VCaP (cell line): ENCODE measurements at regions not wholly inside any gene's neighbourhood (a gene's known extent, or its start where the extent isn't known, plus 50 kb on each side); places are given as distances from the start of the nearest gene placed in this dataset.

Source experiments
- H3K27ac ChIP-seq: fragments of 450-650 bp; 2 replicates; pipeline ENCODE4 v1.5.1; 2017
- TF ChIP-seq, protein P1 (sequence below): fragments of 450-650 bp; conservative IDR thresholded peaks from 2 replicates; pipeline ENCODE4 v1.5.1; 2017; ENCODE audit warnings: mild to moderate bottlenecking, moderate library complexity

DNA sequence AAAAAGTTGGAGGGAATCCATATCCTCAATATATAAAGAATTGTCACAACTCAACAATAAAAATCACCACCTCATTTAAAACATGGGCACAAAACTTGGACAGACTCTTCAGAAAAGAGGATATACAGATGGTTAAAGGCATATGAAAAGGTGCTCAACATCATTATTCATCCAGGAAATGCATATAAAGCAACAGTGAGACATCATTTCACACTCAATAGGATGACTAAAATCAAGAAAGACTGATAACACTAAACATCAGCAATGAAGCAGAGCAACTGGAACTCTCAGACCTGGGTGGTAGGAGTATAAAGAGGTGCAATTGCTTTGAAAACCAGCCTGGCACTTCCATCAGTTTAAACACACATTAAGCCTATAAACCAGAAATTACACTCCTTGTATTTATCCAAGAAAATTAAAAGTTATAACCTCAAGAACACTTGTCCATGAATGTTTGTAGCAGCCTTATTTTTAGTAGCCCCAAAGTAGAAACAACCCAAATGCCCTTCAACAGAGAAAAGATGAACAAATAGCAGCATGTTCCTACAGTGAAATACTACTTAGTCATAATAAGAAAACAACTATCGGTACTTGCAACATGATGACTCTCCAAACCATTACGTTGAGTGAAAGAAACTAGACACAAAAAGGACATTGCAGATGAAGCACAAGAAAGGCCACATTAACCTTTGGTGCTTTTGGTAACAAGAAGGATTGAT lies 79.1 kb upstream of the TANC1 start:
- TF ChIP-seq, protein P1, sequence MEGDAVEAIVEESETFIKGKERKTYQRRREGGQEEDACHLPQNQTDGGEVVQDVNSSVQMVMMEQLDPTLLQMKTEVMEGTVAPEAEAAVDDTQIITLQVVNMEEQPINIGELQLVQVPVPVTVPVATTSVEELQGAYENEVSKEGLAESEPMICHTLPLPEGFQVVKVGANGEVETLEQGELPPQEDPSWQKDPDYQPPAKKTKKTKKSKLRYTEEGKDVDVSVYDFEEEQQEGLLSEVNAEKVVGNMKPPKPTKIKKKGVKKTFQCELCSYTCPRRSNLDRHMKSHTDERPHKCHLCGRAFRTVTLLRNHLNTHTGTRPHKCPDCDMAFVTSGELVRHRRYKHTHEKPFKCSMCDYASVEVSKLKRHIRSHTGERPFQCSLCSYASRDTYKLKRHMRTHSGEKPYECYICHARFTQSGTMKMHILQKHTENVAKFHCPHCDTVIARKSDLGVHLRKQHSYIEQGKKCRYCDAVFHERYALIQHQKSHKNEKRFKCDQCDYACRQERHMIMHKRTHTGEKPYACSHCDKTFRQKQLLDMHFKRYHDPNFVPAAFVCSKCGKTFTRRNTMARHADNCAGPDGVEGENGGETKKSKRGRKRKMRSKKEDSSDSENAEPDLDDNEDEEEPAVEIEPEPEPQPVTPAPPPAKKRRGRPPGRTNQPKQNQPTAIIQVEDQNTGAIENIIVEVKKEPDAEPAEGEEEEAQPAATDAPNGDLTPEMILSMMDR: no peak
- H3K27ac ChIP-seq: no peak overlapping the region

DNA sequence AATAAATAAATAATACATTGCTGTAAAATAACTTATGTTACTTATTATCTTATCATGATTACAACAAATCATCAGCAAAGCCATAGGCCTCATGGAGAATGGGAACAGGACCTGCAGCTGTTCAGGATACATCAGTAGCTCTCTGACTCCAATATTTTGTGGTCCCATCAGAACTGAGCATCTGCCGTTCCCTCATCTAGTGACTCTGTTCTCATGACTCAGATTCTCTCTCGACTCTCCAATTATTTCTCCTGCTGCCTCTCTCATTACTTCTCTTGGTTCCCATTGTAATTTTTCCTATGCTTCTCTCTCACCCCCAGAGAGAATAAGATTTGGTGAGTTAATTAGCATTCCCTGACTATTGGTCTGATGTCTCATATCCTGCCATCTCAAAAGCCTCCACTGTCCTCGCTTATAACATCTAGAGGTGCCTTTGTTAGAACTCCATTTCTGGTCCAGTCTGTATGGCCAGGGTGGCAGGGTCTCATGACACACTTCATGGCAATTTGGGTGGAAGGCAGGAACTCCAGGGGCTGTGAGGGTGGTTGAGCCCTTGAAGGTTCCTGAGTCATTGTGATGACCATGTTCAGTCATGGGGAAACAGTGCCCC lies 78.0 kb upstream of the TANC1 start:
- H3K27ac ChIP-seq: no peak overlapping the region
- TF ChIP-seq, protein P1: no peak

DNA sequence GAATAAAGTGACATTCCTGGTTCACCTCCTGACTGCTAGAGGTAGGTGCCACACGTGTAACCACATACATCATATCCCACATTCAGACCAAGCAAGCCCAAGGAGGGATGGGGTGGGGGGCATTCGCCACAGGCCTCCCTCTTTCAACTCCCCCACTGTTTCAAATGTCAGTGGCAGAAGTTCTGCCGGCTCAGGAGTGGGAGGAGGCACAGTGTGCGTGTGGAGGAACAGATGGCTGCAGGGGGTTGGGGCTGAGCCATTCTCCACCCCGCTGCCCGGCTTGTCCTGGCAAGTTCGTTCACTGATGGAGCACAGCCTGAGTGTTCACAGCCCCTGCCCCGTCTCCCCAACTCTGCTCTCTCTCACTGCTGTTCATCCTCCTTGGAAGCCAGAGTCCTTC lies 75.4 kb upstream of the TANC1 start:
- TF ChIP-seq, protein P1: no peak
- H3K27ac ChIP-seq: no peak overlapping the region

DNA sequence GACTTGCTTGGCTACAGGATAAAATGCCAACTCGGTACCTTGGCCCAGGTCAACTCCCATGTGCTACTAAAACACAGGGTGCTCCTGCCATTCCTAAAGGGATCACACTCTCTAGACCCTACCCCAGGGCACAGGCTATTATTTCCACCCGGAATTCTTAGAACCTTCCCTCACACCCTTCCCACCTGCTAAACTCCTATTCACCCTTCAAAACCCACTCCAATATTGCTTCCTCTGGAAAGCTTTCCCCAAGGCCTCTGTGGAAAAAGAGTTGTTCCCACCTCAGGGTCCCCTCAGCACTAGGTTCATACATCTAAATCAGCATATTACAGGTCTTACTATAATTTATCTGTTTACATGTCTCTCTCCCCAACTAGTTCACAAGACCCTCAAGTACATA lies 75.0 kb upstream of the TANC1 start:
- TF ChIP-seq, protein P1: no peak
- no peak overlapping the region for H3K27ac ChIP-seq

DNA sequence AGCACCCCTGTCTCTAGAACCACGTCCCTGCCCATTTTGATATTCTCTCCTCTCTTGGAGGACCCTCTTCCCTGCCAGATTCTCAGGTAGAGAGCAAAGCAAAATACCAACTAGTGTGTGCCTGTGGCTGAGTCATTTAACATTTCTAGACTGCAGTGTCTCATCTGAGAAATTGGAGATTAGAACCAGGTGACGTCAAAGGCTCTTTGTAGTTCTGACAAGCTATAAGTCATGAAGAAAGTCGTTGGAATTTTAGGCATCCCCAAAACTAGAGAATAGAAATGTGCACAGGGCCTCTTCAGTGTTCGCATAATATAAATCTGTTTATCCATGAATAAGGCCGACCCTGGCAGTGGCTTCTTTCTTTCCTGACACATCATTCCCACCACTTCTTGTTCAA lies 74.4 kb upstream of the TANC1 start:
- no peak overlapping the region for H3K27ac ChIP-seq
- TF ChIP-seq, protein P1: no peak

DNA sequence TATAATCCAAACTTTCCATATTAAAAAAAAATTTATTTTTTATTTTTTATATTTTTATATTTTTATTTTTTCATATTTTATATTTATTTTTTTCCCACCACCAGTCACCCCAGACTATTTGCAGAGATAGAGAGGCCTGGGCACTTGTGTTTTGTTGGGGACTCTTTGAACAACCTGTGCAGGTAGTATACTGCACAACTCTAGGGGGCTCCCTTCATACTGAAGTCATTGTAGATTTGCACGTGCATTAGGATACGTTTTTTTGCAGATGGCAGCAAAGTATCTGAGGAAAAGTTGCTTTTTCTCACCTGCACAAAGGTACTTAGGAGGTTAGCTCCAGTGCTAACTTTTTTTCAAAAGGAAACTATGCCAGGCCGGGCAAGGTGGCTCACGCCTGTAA lies 73.9 kb upstream of the TANC1 start:
- TF ChIP-seq, protein P1: no peak
- H3K27ac ChIP-seq: no peak overlapping the region

DNA sequence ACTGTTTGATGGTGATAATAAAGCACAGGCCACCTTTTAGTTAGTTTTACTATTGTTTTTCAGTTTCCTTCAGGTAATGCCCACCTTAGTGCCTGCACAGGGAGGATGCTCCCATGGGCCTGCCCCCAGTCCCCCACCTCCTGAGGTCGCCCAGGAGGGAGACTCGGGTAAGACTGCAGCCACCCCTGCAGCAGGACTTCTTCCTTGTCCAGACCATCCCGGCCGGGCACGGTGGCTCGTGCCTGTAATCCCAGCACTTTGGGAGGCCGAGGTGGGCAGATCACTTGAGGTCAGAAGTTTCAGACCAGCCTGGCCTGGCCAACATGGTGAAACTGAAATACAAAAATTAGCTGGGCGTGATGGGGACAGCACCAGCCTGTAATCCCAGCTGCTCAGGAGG lies 68.1 kb upstream of the TANC1 start:
- no peak overlapping the region for H3K27ac ChIP-seq
- TF ChIP-seq, protein P1: no peak
